Endodermal cell (in vitro differentiated cells): ENCODE measurements at regions not wholly inside any gene's neighbourhood (a gene's known extent, or its start where the extent isn't known, plus 50 kb on each side); places are given as distances from the start of the nearest gene placed in this dataset.

ENCODE experiments used
- DNase-seq: peaks from one replicate; pipeline ENCODE4 v3.0.0-alpha.2; 2017
- H3K27ac ChIP-seq: 2 replicates; pipeline ENCODE4 v1.5.1; 2013; ENCODE audit warnings: mild to moderate bottlenecking, low read depth, low read length, moderate library complexity
- H3K27me3 ChIP-seq: 2 replicates; pipeline ENCODE4 v1.6.1; 2013; ENCODE audit warnings: mild to moderate bottlenecking, low read length, moderate library complexity; ENCODE audit not compliant: insufficient read depth, control insufficient read depth, poor library complexity, severe bottlenecking
- H3K36me3 ChIP-seq: 2 replicates; pipeline ENCODE4 v1.7.0; 2013; ENCODE audit warnings: mild to moderate bottlenecking, low read length, moderate library complexity; ENCODE audit not compliant: control insufficient read depth, insufficient read depth
- H3K4me1 ChIP-seq: one replicate; pipeline ENCODE4 v1.7.0; 2013; ENCODE audit warnings: low read length; ENCODE audit not compliant: control insufficient read depth, insufficient read depth
- H3K4me3 ChIP-seq: 2 replicates; pipeline ENCODE4 v1.5.1; 2013; ENCODE audit warnings: mild to moderate bottlenecking, low read length, moderate library complexity
- H3K9ac ChIP-seq: 2 replicates; pipeline ENCODE4 v1.6.1; 2013; ENCODE audit warnings: mild to moderate bottlenecking, low read length, moderate library complexity; ENCODE audit not compliant: poor library complexity, severe bottlenecking; ENCODE audit errors: extremely low read depth
- H3K9me3 ChIP-seq: 2 replicates; pipeline ENCODE4 v1.6.1; 2013; ENCODE audit warnings: mild to moderate bottlenecking, low read length, moderate library complexity; ENCODE audit not compliant: control insufficient read depth
- H3K27ac Mint-ChIP-seq: 2 replicates; pipeline ENCODE4 v1.8.0; 2020; ENCODE audit warnings: mixed read lengths
- H3K27me3 Mint-ChIP-seq: 2 replicates; pipeline ENCODE4 v1.8.0; 2021; ENCODE audit warnings: mild to moderate bottlenecking, mixed read lengths; ENCODE audit not compliant: insufficient read depth
- H3K36me3 Mint-ChIP-seq: 2 replicates; pipeline ENCODE4 v1.8.0; 2020; ENCODE audit warnings: low read depth, mixed read lengths
- H3K4me1 Mint-ChIP-seq: 2 replicates; pipeline ENCODE4 v1.8.0; 2020; ENCODE audit warnings: mixed read lengths
- H3K4me3 Mint-ChIP-seq: 2 replicates; pipeline ENCODE4 v1.8.0; 2020; ENCODE audit warnings: mild to moderate bottlenecking, moderate library complexity, mixed read lengths
- H3K9me3 Mint-ChIP-seq: 2 replicates; pipeline ENCODE4 v1.8.0; 2020; ENCODE audit warnings: mild to moderate bottlenecking, mixed read lengths
- WGBS, 2 experiments: methylation state at CpG; one replicate each; pipeline versions ENCODE4 v1.1.5 to v1.1.7; 2013; ENCODE audit warnings: missing lambda C conversion rate in 2 of 2, mixed read lengths in 1 of 2; ENCODE audit not compliant: insufficient coverage in 1 of 2, insufficient read length in 1 of 2; 5-methylcytosine and 5-hydroxymethylcytosine counted together
- TF ChIP-seq, protein P1 (sequence below): fragments of 200-600 bp; sonication (generic); conservative IDR thresholded peaks from 2 replicates; pipeline ENCODE4 v1.5.0; 2021; ENCODE audit warnings: antibody characterized with exemption, mild to moderate bottlenecking

DNA sequence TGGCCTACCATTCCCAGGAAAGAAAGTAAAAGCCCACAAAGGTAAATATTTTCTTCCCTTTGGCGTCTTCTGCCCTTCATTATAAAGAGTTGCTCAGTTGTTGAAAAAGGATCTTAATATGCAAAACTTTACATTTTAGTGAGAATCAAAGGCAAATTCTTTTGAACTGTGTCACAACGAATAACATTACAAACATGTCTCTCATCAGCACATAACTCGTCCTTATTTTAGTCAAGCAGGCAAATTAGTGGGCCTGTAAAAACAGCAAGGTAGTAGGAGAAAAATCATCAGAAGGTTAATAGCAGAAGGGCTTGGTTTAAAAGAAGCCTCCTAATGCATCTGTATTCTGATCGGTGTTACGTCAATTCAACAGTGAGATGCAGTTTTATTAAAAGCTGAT, 647.3 kb upstream of the DIPK2B start:
- H3K27ac ChIP-seq: no peak overlapping the region
- WGBS, 2 experiments: 95 to 100% methylated on average over 2 to 4 of the region's 5 CpGs
- H3K9ac ChIP-seq: no peak overlapping the region

DNA sequence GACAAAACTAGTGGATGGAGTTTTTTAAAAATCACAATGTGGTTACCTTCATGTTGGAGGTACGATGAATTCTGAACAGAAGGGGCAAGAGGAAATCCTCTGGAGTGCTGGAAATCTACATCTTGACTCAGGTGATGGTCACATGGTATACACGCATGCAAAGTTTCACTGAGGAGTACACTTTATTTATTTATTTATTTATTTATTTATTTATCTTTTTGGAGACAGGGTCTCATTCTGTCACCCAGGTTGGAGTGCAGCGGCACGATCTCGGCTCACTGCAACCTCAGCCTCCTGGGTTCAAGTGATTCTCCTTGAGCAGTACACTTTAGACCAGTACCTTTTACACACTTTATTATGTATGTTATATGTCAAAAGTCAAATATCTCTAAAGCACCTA, 645.7 kb upstream of the DIPK2B start:
- H3K36me3 ChIP-seq: peaks cover 43% of the 10 kb centered on the region
- H3K4me1 ChIP-seq: no peaks in the 10 kb centered on the region
- Mint-ChIP-seq H3K4me1 (no peaks in the 10 kb centered on the region), H3K4me3 (no peak overlapping the region), H3K27me3 (no peaks in the 10 kb centered on the region), H3K36me3 (peaks cover 51% of the 10 kb centered on the region), H3K27ac (no peak overlapping the region), H3K9me3 (peaks cover 52% of the 10 kb centered on the region)
- no peak for DNase-seq
- no peak overlapping the region for H3K9ac ChIP-seq
- H3K9me3 ChIP-seq: no peaks in the 10 kb centered on the region
- WGBS, 2 experiments: 100% methylated on average over 4 of the region's 5 CpGs; no CpG with 5 or more reads in 1 of the 2 experiments
- TF ChIP-seq, protein P1, sequence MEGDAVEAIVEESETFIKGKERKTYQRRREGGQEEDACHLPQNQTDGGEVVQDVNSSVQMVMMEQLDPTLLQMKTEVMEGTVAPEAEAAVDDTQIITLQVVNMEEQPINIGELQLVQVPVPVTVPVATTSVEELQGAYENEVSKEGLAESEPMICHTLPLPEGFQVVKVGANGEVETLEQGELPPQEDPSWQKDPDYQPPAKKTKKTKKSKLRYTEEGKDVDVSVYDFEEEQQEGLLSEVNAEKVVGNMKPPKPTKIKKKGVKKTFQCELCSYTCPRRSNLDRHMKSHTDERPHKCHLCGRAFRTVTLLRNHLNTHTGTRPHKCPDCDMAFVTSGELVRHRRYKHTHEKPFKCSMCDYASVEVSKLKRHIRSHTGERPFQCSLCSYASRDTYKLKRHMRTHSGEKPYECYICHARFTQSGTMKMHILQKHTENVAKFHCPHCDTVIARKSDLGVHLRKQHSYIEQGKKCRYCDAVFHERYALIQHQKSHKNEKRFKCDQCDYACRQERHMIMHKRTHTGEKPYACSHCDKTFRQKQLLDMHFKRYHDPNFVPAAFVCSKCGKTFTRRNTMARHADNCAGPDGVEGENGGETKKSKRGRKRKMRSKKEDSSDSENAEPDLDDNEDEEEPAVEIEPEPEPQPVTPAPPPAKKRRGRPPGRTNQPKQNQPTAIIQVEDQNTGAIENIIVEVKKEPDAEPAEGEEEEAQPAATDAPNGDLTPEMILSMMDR: no peak
- H3K27ac ChIP-seq: no peak overlapping the region
- H3K27me3 ChIP-seq: no peaks in the 10 kb centered on the region
- no peak overlapping the region for H3K4me3 ChIP-seq

More for the DNA sequence above, 647.3 kb upstream of the DIPK2B start:
- Histone ChIP-seq H3K9me3 (no peaks in the 10 kb centered on the region), H3K4me1 (no peaks in the 10 kb centered on the region), H3K27me3 (no peaks in the 10 kb centered on the region), H3K36me3 (peaks cover 30% of the 10 kb centered on the region), H3K4me3 (no peak overlapping the region)
- Mint-ChIP-seq H3K36me3 (peaks cover 46% of the 10 kb centered on the region), H3K4me3 (no peak overlapping the region), H3K9me3 (peaks cover 43% of the 10 kb centered on the region), H3K27ac (no peak overlapping the region), H3K27me3 (no peaks in the 10 kb centered on the region), H3K4me1 (peaks cover 4% of the 10 kb centered on the region)
- TF ChIP-seq, protein P1: no peak
- DNase-seq: no peak

DNA sequence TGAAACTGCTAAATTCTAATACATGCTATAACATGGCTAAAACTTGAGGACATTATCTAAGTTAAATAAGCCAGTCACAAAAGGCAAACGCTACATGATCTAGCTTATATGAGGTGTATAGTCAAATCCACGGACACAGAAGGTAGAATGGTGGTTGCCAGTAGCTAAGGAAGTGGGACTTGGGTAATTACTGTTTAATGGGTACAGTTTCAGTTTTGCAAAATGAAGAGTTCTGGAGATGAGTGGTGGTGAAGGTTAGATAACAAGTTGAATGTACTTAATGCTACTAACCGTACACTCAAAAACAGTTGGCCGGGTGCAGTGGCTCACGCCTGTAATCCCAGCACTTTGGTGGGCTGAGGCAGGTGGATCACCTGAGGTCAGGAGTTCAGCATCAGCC, 644.5 kb upstream of the DIPK2B start:
- Histone ChIP-seq H3K27me3 (no peaks in the 10 kb centered on the region), H3K9ac (no peak overlapping the region), H3K4me3 (no peak overlapping the region), H3K27ac (no peak overlapping the region), H3K9me3 (no peaks in the 10 kb centered on the region), H3K4me1 (no peaks in the 10 kb centered on the region), H3K36me3 (peaks cover 43% of the 10 kb centered on the region)
- H3K4me3 Mint-ChIP-seq: no peak overlapping the region
- H3K4me1 Mint-ChIP-seq: peaks cover 3% of the 10 kb centered on the region
- H3K36me3 Mint-ChIP-seq: peaks cover 57% of the 10 kb centered on the region
- H3K27me3 Mint-ChIP-seq: no peaks in the 10 kb centered on the region
- no peak overlapping the region for H3K27ac Mint-ChIP-seq
- DNase-seq: no peak
- TF ChIP-seq, protein P1: no peak
- H3K9me3 Mint-ChIP-seq: peaks cover 54% of the 10 kb centered on the region
- WGBS, 2 experiments: 86 to 96% methylated on average over 1 to 5 of the region's 5 CpGs
